PC-9 (cell line): ENCODE measurements at regions not wholly inside any gene's neighbourhood (a gene's known extent, or its start where the extent isn't known, plus 50 kb on each side); places are given as distances from the start of the nearest gene placed in this dataset.

Experiments
- BruUV-seq: library from RNA; stranded (reverse); fragments of 400-500 nt; replicated peaks from 2 replicates; lab custom pipeline; 2021; lab: Mats Ljungman, UMichigan
- CTCF ChIA-PET: fragments of 300-600 bp; sonication (Branson Sonifier 250); formaldehyde crosslinking; loops from one replicate; lab custom pipeline; 2022; ENCODE audit warnings: antibody characterized with exemption; lab: Charles Lee
- POLR2A ChIA-PET: fragments of 300-600 bp; sonication (Branson Sonifier 250); formaldehyde crosslinking; loops from one replicate; lab custom pipeline; 2022; ENCODE audit warnings: antibody characterized with exemption; ENCODE audit not compliant: unreplicated experiment; lab: Charles Lee
- DNase-seq, 2 experiments: peaks; one replicate each; pipeline versions ENCODE4 v3.0.0 to v3.0.0-alpha.2; 2015 to 2022; ENCODE audit warnings: mixed read lengths in 1 of 2
- H2AFZ ChIP-seq: fragments of 200-600 bp; sonication (generic); 2 replicates; pipeline ENCODE4 v1.8.1; 2017; ENCODE audit warnings: antibody characterized with exemption
- H3F3A ChIP-seq: fragments of 200-600 bp; sonication (generic); 2 replicates; pipeline ENCODE4 v1.8.1; 2017; ENCODE audit warnings: antibody characterized with exemption, mild to moderate bottlenecking, low read depth; ENCODE audit not compliant: insufficient read depth
- H3K27ac ChIP-seq: fragments of 200-600 bp; sonication (generic); 2 replicates; pipeline ENCODE4 v1.6.1; 2016; ENCODE audit warnings: mixed run types
- H3K27me3 ChIP-seq: fragments of 200-600 bp; sonication (generic); 2 replicates; pipeline ENCODE4 v1.6.1; 2016; ENCODE audit warnings: low read depth, mixed run types; ENCODE audit not compliant: insufficient read depth
- H3K36me3 ChIP-seq: fragments of 200-600 bp; sonication (generic); 2 replicates; pipeline ENCODE4 v1.6.1; 2016; ENCODE audit warnings: low read depth, mixed run types
- H3K4me1 ChIP-seq: fragments of 200-600 bp; sonication (generic); replicated peaks from 2 replicates; pipeline ENCODE4 v1.6.1; 2016; ENCODE audit warnings: mixed run types; ENCODE audit not compliant: insufficient read depth
- H3K4me2 ChIP-seq: fragments of 200-600 bp; sonication (generic); 2 replicates; pipeline ENCODE4 v1.6.1; 2017; ENCODE audit warnings: mixed run types
- H3K4me3 ChIP-seq: fragments of 200-600 bp; sonication (generic); 2 replicates; pipeline ENCODE4 v1.6.1; 2016; ENCODE audit warnings: mixed run types
- H3K79me2 ChIP-seq: fragments of 200-600 bp; sonication (generic); 2 replicates; pipeline ENCODE4 v1.6.1; 2017; ENCODE audit warnings: low read depth, mixed run types
- H3K9me2 ChIP-seq: fragments of 200-600 bp; sonication (generic); 2 replicates; pipeline ENCODE4 v1.8.1; 2017; ENCODE audit warnings: mild to moderate bottlenecking; ENCODE audit not compliant: insufficient read depth
- H3K9me3 ChIP-seq: fragments of 200-600 bp; sonication (generic); 2 replicates; pipeline ENCODE4 v1.8.1; 2016; ENCODE audit warnings: low read depth; ENCODE audit not compliant: insufficient read depth
- H4K20me1 ChIP-seq: fragments of 200-600 bp; sonication (generic); 2 replicates; pipeline ENCODE4 v1.8.1; 2017; ENCODE audit not compliant: insufficient read depth
- CTCF ChIP-seq: fragments of 200-600 bp; sonication (generic); conservative IDR thresholded peaks from 2 replicates; pipeline ENCODE4 v1.6.1; 2017; ENCODE audit warnings: mixed run types, antibody characterized with exemption, mild to moderate bottlenecking, moderate library complexity
- EZH2 ChIP-seq: fragments of 200-600 bp; sonication (generic); IDR thresholded peaks from 2 replicates; pipeline ENCODE4 v1.8.0; 2017; ENCODE audit warnings: antibody characterized with exemption, low read depth
- intact Hi-C: fragments of 100-400 bp; cut with micrococcal nuclease; formaldehyde crosslinking; loops from one replicate; pipeline ENCODE4 v1.10.0; 2022; ENCODE audit not compliant: unreplicated experiment

- Histone ChIP-seq H3K9me3 (no peaks in the 10 kb centered on the region), H3K4me1 (no peaks in the 10 kb centered on the region), H3K27ac (no peak overlapping the region), H3F3A (no peaks in the 10 kb centered on the region), H3K79me2 (no peaks in the 10 kb centered on the region), H3K4me3 (no peak overlapping the region), H2AFZ (no peak overlapping the region), H3K27me3 (peaks cover 17% of the 10 kb centered on the region), H4K20me1 (no peaks in the 10 kb centered on the region), H3K36me3 (no peaks in the 10 kb centered on the region), H3K4me2 (no peak overlapping the region), H3K9me2 (no peaks in the 10 kb centered on the region)
- BruUV-seq = no TSS peak
- intact Hi-C loops = no loop called here
- TF ChIP-seq CTCF (no peak), EZH2 (no peak)
- DNase-seq = no peak
- ChIA-PET CTCF (no interaction called here), POLR2A (no interaction called here)
These were observed 163.9 kb downstream of the TBX5 start for GRCh38 chr12:114241973-114242434.

- Histone ChIP-seq H3K36me3 (no peaks in the 10 kb centered on the region), H2AFZ (no peak overlapping the region), H3K9me3 (no peaks in the 10 kb centered on the region), H4K20me1 (no peaks in the 10 kb centered on the region), H3K4me2 (no peak overlapping the region), H3K79me2 (no peaks in the 10 kb centered on the region), H3F3A (no peaks in the 10 kb centered on the region), H3K4me3 (no peak overlapping the region), H3K27ac (no peak overlapping the region), H3K27me3 (peaks cover 17% of the 10 kb centered on the region), H3K9me2 (no peaks in the 10 kb centered on the region), H3K4me1 (no peaks in the 10 kb centered on the region)
- no TSS peak for BruUV-seq
- ChIA-PET POLR2A (no interaction called here), CTCF (no interaction called here)
- no peak for DNase-seq
- TF ChIP-seq EZH2 = no peak
- no peak for TF ChIP-seq CTCF
- intact Hi-C loops = no loop called here
These were observed 165.7 kb downstream of the TBX5 start for GRCh38 chr12:114240288-114240687.

GRCh38 chr12:114238808-114239207, 167.1 kb downstream of the TBX5 start:
- H3K4me3 ChIP-seq = no peak overlapping the region
- H3K9me2 ChIP-seq = no peaks in the 10 kb centered on the region
- DNase-seq = no peak
- H3K9me3 ChIP-seq = no peaks in the 10 kb centered on the region
- H2AFZ ChIP-seq = no peak overlapping the region
- BruUV-seq = no TSS peak
- POLR2A ChIA-PET = no interaction called here
- peaks cover 17% of the 10 kb centered on the region for H3K27me3 ChIP-seq
- no peaks in the 10 kb centered on the region for H3K79me2 ChIP-seq
- no peaks in the 10 kb centered on the region for H3K36me3 ChIP-seq
- TF ChIP-seq EZH2 = no peak
- TF ChIP-seq CTCF = no peak
- intact Hi-C loops = no loop called here
- no peaks in the 10 kb centered on the region for H4K20me1 ChIP-seq
- H3F3A ChIP-seq = no peaks in the 10 kb centered on the region
- no peaks in the 10 kb centered on the region for H3K4me1 ChIP-seq
- no peak overlapping the region for H3K27ac ChIP-seq
- H3K4me2 ChIP-seq = no peak overlapping the region
- CTCF ChIA-PET = no interaction called here
